GM21576 (cell line): ENCODE measurements at regions not wholly inside any gene's neighbourhood (a gene's known extent, or its start where the extent isn't known, plus 50 kb on each side); places are given as distances from the start of the nearest gene placed in this dataset.

Experiments used
- ATAC-seq: cut with Tn5 transposase; IDR thresholded peaks from one replicate; pipeline ENCODE4 v1.9.1; 2021; ENCODE audit warnings: mild to moderate bottlenecking, moderate library complexity; ENCODE audit not compliant: unreplicated experiment

DNA sequence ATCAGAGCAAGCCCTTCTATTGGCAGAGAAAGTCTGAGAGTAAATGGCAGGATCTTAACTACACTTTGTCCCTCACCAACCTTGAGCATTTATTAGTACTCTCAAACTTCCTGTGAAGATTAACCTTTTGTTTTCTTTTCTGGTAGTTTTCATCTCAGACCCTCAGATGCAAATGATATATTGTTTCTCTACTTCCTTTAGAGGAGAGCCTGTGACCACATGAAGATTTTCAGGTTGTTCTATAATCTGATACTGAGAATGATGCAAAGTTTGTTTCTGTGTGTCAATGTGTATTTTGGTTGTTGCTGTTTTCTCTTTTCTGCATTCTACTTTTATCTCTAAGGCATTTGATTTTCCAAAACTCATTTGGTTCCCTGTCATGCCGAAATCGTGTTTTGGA lies 165.8 kb upstream of the CYSLTR1 start:
- ATAC-seq, result peak; percentile 77

- ATAC-seq, result no peak
These were observed 149.3 kb upstream of the CYSLTR1 start for GRCh38 chrX:78476701-78477100.

GRCh38 chrX:78456909-78457308 lies 129.5 kb upstream of the CYSLTR1 start:
- no peak for ATAC-seq

- ATAC-seq, result no peak
These were observed 128.5 kb upstream of the CYSLTR1 start for GRCh38 chrX:78455901-78456300.

- ATAC-seq, result no peak
These were observed 124.9 kb upstream of the CYSLTR1 start for GRCh38 chrX:78452356-78452755.

- no peak for ATAC-seq
These were observed 110.2 kb upstream of the CYSLTR1 start for GRCh38 chrX:78437621-78438020.

DNA sequence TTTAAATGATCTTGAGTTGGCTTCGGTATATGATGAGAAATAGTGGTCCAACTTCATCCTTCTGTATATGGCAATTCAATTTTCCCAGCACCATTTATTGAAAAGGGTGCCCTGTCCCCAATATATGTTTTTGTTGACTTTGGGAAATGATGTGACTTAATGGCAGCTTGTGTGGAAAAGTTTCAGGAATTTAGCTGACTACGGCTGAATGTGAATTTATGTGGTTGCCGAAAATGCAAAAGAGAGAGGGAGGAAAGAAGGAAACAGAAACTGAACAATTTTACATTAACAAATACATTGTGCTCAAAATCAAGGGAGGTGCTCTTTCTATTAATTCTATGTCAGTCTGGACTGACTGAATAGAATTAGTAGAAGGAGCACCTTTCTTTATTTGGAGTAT lies 101.8 kb upstream of the CYSLTR1 start:
- no peak for ATAC-seq

DNA sequence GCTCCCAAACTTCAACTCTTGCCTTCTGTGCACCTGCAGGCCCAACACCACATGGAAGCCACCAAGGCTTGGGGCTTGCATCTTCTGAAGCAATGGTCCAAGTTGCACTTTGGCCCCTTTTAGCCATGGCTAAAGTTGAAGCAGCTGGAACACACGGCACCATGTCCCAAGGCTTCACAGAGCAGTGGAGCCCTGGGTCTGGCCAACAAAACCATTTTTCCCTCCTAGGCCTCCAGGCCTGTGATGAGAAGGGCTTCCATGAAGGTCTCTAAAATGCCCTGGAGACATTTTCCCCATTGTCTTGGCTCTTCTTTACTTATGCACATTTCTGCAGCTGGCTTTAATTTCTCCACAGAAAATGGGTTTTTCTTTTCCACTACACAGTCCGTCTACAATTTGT lies 61.3 kb upstream of the CYSLTR1 start:
- no peak for ATAC-seq

DNA sequence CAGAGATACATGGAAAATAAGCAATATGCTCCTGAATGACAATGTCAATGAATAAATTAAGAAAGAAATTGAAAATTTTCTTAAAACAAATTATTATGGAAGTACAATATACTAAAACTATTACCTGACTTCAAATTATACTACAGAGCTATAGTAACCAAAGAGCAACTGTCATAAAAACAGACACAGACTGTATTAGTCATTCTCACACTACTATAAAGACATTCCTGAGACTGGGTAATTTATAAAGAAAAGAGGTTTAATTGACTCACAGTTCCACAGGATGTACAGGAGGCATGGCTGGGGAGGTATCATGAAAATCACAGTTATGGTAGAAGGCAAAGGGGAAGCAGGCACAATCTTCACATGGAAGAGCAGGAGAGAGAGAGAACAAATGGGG lies 60.0 kb upstream of the CYSLTR1 start:
- ATAC-seq, result no peak

DNA sequence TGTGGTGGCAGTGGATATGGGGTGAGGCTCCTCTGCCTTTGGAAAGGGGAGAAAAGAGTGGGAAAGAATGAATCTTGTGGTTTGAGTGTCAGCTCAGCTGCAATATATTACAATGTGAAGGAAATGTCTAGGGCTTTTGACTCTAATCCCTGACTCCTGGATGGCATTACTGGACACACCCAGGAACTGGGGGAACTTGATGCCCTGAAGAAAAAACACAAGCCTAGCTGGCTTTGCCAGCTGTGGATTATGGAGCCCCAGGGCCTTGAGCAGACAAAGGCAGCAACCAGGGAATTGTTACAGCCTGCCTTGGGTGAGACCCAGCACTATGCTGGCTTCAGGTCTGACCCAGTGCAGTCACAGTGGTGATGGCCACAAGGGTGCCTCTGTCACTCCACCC lies 57.1 kb upstream of the CYSLTR1 start:
- ATAC-seq, result no peak

- ATAC-seq, result no peak
These were observed 56.2 kb upstream of the CYSLTR1 start for GRCh38 chrX:78383594-78383993.

- no peak for ATAC-seq
These were observed 51.2 kb upstream of the CYSLTR1 start for GRCh38 chrX:78378476-78379115.
